RPMI8226 (cell line): ENCODE measurements at regions not wholly inside any gene's neighbourhood (a gene's known extent, or its start where the extent isn't known, plus 50 kb on each side); places are given as distances from the start of the nearest gene placed in this dataset.
A peak's percentile ranks its signal among the peaks of the same experiment; 100 is the strongest.

ENCODE experiments used
- DNase-seq: peaks from one replicate; pipeline ENCODE4 v3.0.0-alpha.2; 2015

- no peak for DNase-seq
These were observed 85.8 kb upstream of the PRNP start for GRCh38 chr20:4600308-4601014.

- DNase-seq: no peak
These were observed 89.0 kb upstream of the PRNP start for GRCh38 chr20:4597215-4597614.

GRCh38 chr20:4593149-4593525, 93.1 kb upstream of the PRNP start:
- DNase-seq: no peak

- peak; percentile 54 for DNase-seq
These were observed 93.7 kb upstream of the PRNP start for GRCh38 chr20:4592316-4593148.

- DNase-seq: no peak
These were observed 94.3 kb upstream of the PRNP start for GRCh38 chr20:4591975-4592315.

GRCh38 chr20:4585758-4586157, 100.5 kb upstream of the PRNP start:
- no peak for DNase-seq

GRCh38 chr20:4585104-4585753, 101.0 kb upstream of the PRNP start:
- no peak for DNase-seq

- no peak for DNase-seq
These were observed 101.7 kb upstream of the PRNP start for GRCh38 chr20:4584510-4584909.

- no peak for DNase-seq
These were observed 104.4 kb upstream of the PRNP start for GRCh38 chr20:4581838-4582237.

GRCh38 chr20:4578375-4578774, 107.9 kb upstream of the PRNP start:
- DNase-seq: no peak

- no peak for DNase-seq
These were observed 111.9 kb upstream of the PRNP start for GRCh38 chr20:4574356-4574690.

GRCh38 chr20:4573564-4574355, 112.5 kb upstream of the PRNP start:
- DNase-seq: no peak

GRCh38 chr20:4571759-4572531, 114.3 kb upstream of the PRNP start:
- DNase-seq: no peak

- no peak for DNase-seq
These were observed 116.4 kb upstream of the PRNP start for GRCh38 chr20:4569865-4570264.

- DNase-seq: peak; percentile 24
These were observed 117.2 kb upstream of the PRNP start for GRCh38 chr20:4569092-4569491.

- DNase-seq: no peak
These were observed 117.8 kb upstream of the PRNP start for GRCh38 chr20:4568361-4568959.

GRCh38 chr20:4567170-4567569, 119.1 kb upstream of the PRNP start:
- DNase-seq: no peak

GRCh38 chr20:4563534-4563933, 122.7 kb upstream of the PRNP start:
- peak; percentile 64 for DNase-seq

- no peak for DNase-seq
These were observed 123.2 kb upstream of the PRNP start for GRCh38 chr20:4563031-4563430.

- DNase-seq: no peak
These were observed 125.6 kb upstream of the PRNP start for GRCh38 chr20:4560667-4561066.

GRCh38 chr20:4559906-4560305, 126.3 kb upstream of the PRNP start:
- no peak for DNase-seq

- DNase-seq: no peak
These were observed 127.2 kb upstream of the PRNP start for GRCh38 chr20:4559106-4559505.
